Loucy (cell line): ENCODE measurements at regions not wholly inside any gene's neighbourhood (a gene's known extent, or its start where the extent isn't known, plus 50 kb on each side); places are given as distances from the start of the nearest gene placed in this dataset.

ENCODE experiments used
- H2AFZ ChIP-seq: fragments of 200-600 bp; sonication (generic); 2 replicates; pipeline ENCODE4 v1.6.0; 2016; ENCODE audit warnings: antibody characterized with exemption, mild to moderate bottlenecking, low read length, moderate library complexity
- H3F3A ChIP-seq: fragments of 200-600 bp; 2 replicates; pipeline ENCODE4 v1.6.0; 2016; ENCODE audit warnings: antibody characterized with exemption, low read depth, mild to moderate bottlenecking
- H3K27me3 ChIP-seq: fragments of 200-600 bp; sonication (generic); 2 replicates; pipeline ENCODE4 v1.6.1; 2014; ENCODE audit warnings: low read length, mild to moderate bottlenecking; ENCODE audit not compliant: insufficient read depth, poor library complexity, severe bottlenecking
- H3K36me3 ChIP-seq: fragments of 200-600 bp; sonication (generic); 2 replicates; pipeline ENCODE4 v1.6.1; 2016; ENCODE audit warnings: low read length; ENCODE audit not compliant: insufficient read depth
- H3K4me1 ChIP-seq: fragments of 200-600 bp; sonication (generic); 2 replicates; pipeline ENCODE4 v1.5.1; 2014; ENCODE audit warnings: low read length, mild to moderate bottlenecking; ENCODE audit not compliant: insufficient read depth, poor library complexity, severe bottlenecking
- H3K4me2 ChIP-seq: fragments of 200-600 bp; sonication (generic); 2 replicates; pipeline ENCODE4 v1.6.0; 2014; ENCODE audit warnings: antibody characterized with exemption, low read length, low read depth, mild to moderate bottlenecking; ENCODE audit not compliant: poor library complexity, severe bottlenecking
- H3K4me3 ChIP-seq: fragments of 200-600 bp; sonication (generic); 2 replicates; pipeline ENCODE4 v1.5.1; 2014; ENCODE audit warnings: low read length, mild to moderate bottlenecking, mixed read lengths; ENCODE audit not compliant: poor library complexity, severe bottlenecking
- H3K79me2 ChIP-seq: fragments of 200-600 bp; sonication (generic); 2 replicates; pipeline ENCODE4 v1.6.1; 2014; ENCODE audit warnings: low read length; ENCODE audit not compliant: insufficient read depth
- H3K9ac ChIP-seq: fragments of 200-600 bp; sonication (generic); 2 replicates; pipeline ENCODE4 v1.6.0; 2014; ENCODE audit warnings: mild to moderate bottlenecking, low read depth, low read length, moderate library complexity; ENCODE audit not compliant: poor library complexity, severe bottlenecking
- H3K9me2 ChIP-seq: fragments of 200-600 bp; sonication (generic); replicated peaks from 2 replicates; pipeline ENCODE4 v1.6.1; 2016; ENCODE audit warnings: low read depth, low read length, mixed read lengths
- H3K9me3 ChIP-seq: fragments of 200-600 bp; sonication (generic); 2 replicates; pipeline ENCODE4 v1.6.1; 2014; ENCODE audit warnings: mild to moderate bottlenecking, antibody characterized with exemption, low read length, low read depth; ENCODE audit not compliant: insufficient read depth
- H4K20me1 ChIP-seq: fragments of 200-600 bp; sonication (generic); 2 replicates; pipeline ENCODE4 v1.6.0; 2014; ENCODE audit warnings: antibody characterized with exemption, low read length, mild to moderate bottlenecking; ENCODE audit not compliant: insufficient read depth, poor library complexity, severe bottlenecking
- CTCF ChIP-seq: fragments of 200-600 bp; sonication (generic); conservative IDR thresholded peaks from 2 replicates; pipeline ENCODE4 v1.5.1; 2014; ENCODE audit warnings: mild to moderate bottlenecking, antibody characterized with exemption, low read length
- EZH2phosphoT487 ChIP-seq: fragments of 200-600 bp; IDR thresholded peaks from 2 replicates; pipeline ENCODE4 v1.6.1; 2018; ENCODE audit warnings: antibody characterized with exemption, mild to moderate bottlenecking, moderate library complexity, borderline replicate concordance

DNA sequence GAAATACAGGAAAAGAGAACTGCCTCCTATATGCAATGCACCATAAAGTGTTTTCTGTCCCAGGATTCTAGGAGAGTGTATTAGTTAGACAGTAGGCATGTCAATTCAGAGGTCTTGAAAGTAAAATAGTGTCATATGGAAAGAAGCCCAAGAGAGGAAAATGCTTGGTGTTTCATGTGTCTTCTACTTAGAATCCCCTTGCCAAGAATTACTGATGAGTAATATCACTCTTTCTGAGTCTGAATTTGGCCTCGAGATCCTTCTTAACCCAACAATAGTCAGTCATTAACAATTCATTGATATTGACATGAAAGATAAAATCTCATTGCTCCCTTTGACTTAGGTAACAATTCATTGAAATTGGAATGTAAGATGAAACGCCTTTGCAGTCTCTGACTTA is 972.2 kb downstream of the TTLL7 start:
- Histone ChIP-seq H3F3A (no peaks in the 10 kb centered on the region), H3K27me3 (no peaks in the 10 kb centered on the region), H3K79me2 (no peaks in the 10 kb centered on the region), H2AFZ (no peak overlapping the region), H3K9ac (no peak overlapping the region), H3K4me3 (no peak overlapping the region), H3K9me3 (no peaks in the 10 kb centered on the region), H4K20me1 (no peaks in the 10 kb centered on the region), H3K9me2 (no peaks in the 10 kb centered on the region), H3K36me3 (no peaks in the 10 kb centered on the region), H3K4me2 (no peak overlapping the region), H3K4me1 (no peaks in the 10 kb centered on the region)
- TF ChIP-seq CTCF, result no peak
- no peak for TF ChIP-seq EZH2phosphoT487

GRCh38 chr1:83024251-83024767 is 974.6 kb downstream of the TTLL7 start:
- TF ChIP-seq CTCF, result no peak
- TF ChIP-seq EZH2phosphoT487, result no peak
- Histone ChIP-seq H3K9ac (no peak overlapping the region), H3K9me2 (no peaks in the 10 kb centered on the region), H3K9me3 (no peaks in the 10 kb centered on the region), H3K79me2 (no peaks in the 10 kb centered on the region), H3K4me2 (no peak overlapping the region), H3F3A (no peaks in the 10 kb centered on the region), H3K4me3 (no peak overlapping the region), H3K27me3 (no peaks in the 10 kb centered on the region), H3K4me1 (no peaks in the 10 kb centered on the region), H4K20me1 (no peaks in the 10 kb centered on the region), H2AFZ (no peak overlapping the region), H3K36me3 (no peaks in the 10 kb centered on the region)

DNA sequence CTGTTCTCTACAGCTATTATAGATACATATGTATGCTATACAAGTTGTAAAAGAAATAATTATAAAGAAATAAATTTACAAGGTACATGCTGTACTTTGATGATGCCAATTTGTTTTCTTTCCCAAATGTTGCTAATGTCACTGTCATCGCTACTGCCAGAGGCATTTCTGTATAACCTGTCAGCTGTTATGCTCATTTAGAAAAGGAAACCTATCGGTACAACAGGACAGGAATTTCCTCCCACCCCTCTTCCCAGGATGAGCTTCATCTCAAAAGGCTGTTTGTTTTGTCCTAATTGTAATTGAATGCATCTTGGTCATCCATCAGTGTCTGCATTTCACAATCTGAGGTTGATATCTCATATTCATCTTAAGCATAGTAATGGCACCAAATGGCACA is 975.7 kb downstream of the TTLL7 start:
- H2AFZ ChIP-seq, result no peak overlapping the region
- H3K27me3 ChIP-seq, result no peaks in the 10 kb centered on the region
- H3K4me2 ChIP-seq, result no peak overlapping the region
- no peaks in the 10 kb centered on the region for H4K20me1 ChIP-seq
- no peaks in the 10 kb centered on the region for H3K79me2 ChIP-seq
- no peaks in the 10 kb centered on the region for H3K4me1 ChIP-seq
- TF ChIP-seq CTCF, result no peak
- TF ChIP-seq EZH2phosphoT487, result no peak
- no peak overlapping the region for H3K4me3 ChIP-seq
- H3F3A ChIP-seq, result no peaks in the 10 kb centered on the region
- H3K9me3 ChIP-seq, result no peaks in the 10 kb centered on the region
- no peaks in the 10 kb centered on the region for H3K36me3 ChIP-seq
- H3K9ac ChIP-seq, result no peak overlapping the region
- no peaks in the 10 kb centered on the region for H3K9me2 ChIP-seq
